Neural progenitor cell (in vitro differentiated cells): ENCODE measurements at regions not wholly inside any gene's neighbourhood (a gene's known extent, or its start where the extent isn't known, plus 50 kb on each side); places are given as distances from the start of the nearest gene placed in this dataset.
"Not testable (repeated sequence)": the region's sequence is repeated elsewhere in the genome, so short reads cannot be mapped to it uniquely, and the experiment has no call there.

Experiments used
- DNase-seq: peaks from one replicate; pipeline ENCODE4 v3.0.0-alpha.2; 2016; ENCODE audit warnings: low spot score
- H2AFZ ChIP-seq: fragments of 200-600 bp; sonication (generic); replicated peaks from 2 replicates; pipeline ENCODE4 v1.6.1; 2016; ENCODE audit warnings: antibody characterized with exemption
- H3F3A ChIP-seq: fragments of 200-600 bp; sonication (generic); 2 replicates; pipeline ENCODE4 v1.6.1; 2016; ENCODE audit warnings: antibody characterized with exemption, low read depth
- H3K27ac ChIP-seq: fragments of 200-600 bp; sonication (generic); 2 replicates; pipeline ENCODE4 v1.5.1; 2016; ENCODE audit warnings: mild to moderate bottlenecking
- H3K27me3 ChIP-seq: fragments of 200-600 bp; sonication (generic); 2 replicates; pipeline ENCODE4 v1.6.1; 2016; ENCODE audit warnings: mild to moderate bottlenecking, moderate library complexity
- H3K36me3 ChIP-seq: fragments of 200-600 bp; sonication (generic); 2 replicates; pipeline ENCODE4 v1.5.1; 2016
- H3K4me1 ChIP-seq: fragments of 200-600 bp; sonication (generic); 2 replicates; pipeline ENCODE4 v1.6.1; 2016; ENCODE audit warnings: mixed run types
- H3K4me2 ChIP-seq: fragments of 200-600 bp; sonication (generic); 2 replicates; pipeline ENCODE4 v1.6.1; 2016
- H3K4me3 ChIP-seq: fragments of 200-600 bp; sonication (generic); 2 replicates; pipeline ENCODE4 v1.5.1; 2016
- H3K79me2 ChIP-seq: fragments of 200-600 bp; sonication (generic); 2 replicates; pipeline ENCODE4 v1.6.1; 2016; ENCODE audit warnings: low read depth
- H3K9ac ChIP-seq: fragments of 200-600 bp; sonication (generic); 2 replicates; pipeline ENCODE4 v1.6.1; 2016
- H3K9me3 ChIP-seq: fragments of 200-600 bp; sonication (generic); 2 replicates; pipeline ENCODE4 v1.5.1; 2016; ENCODE audit warnings: low read depth
- H4K20me1 ChIP-seq: fragments of 200-600 bp; sonication (generic); 2 replicates; pipeline ENCODE4 v1.6.1; 2016; ENCODE audit warnings: low read depth
- H3K27ac Mint-ChIP-seq: 3 replicates; pipeline ENCODE4 v1.8.0; 2021; ENCODE audit warnings: mixed read lengths
- H3K27me3 Mint-ChIP-seq: 2 replicates; pipeline ENCODE4 v1.8.0; 2022; ENCODE audit warnings: low read depth, mild to moderate bottlenecking, inconsistent platforms, moderate library complexity, mixed read lengths; ENCODE audit not compliant: insufficient read depth
- H3K36me3 Mint-ChIP-seq: 3 replicates; pipeline ENCODE4 v1.8.0; 2021; ENCODE audit warnings: mixed read lengths
- H3K4me1 Mint-ChIP-seq: 3 replicates; pipeline ENCODE4 v1.8.0; 2021; ENCODE audit warnings: mixed read lengths
- H3K4me3 Mint-ChIP-seq: 3 replicates; pipeline ENCODE4 v1.8.0; 2021; ENCODE audit warnings: mild to moderate bottlenecking, moderate library complexity, mixed read lengths
- H3K9me3 Mint-ChIP-seq: 3 replicates; pipeline ENCODE4 v1.8.0; 2020; ENCODE audit warnings: mixed read lengths

- DNase-seq, H2AFZ ChIP-seq, H3K4me1 Mint-ChIP-seq, H3K27me3 Mint-ChIP-seq, H3K4me1 ChIP-seq, H3K4me3 ChIP-seq, H3K9ac ChIP-seq, H3K9me3 ChIP-seq, H3K27ac ChIP-seq, H3K36me3 Mint-ChIP-seq, H3K9me3 Mint-ChIP-seq, H3K36me3 ChIP-seq, H3K79me2 ChIP-seq, H3K4me3 Mint-ChIP-seq, H3K27ac Mint-ChIP-seq, H3K27me3 ChIP-seq, H4K20me1 ChIP-seq, H3K4me2 ChIP-seq, H3F3A ChIP-seq: not testable (repeated sequence)
Observed at GRCh38 chr1:143785883-143786282, 185.9 kb downstream of the FAM72C start.

- not testable (repeated sequence) for H3K9me3 Mint-ChIP-seq, H3K9ac ChIP-seq, H3K27ac Mint-ChIP-seq, H3K4me3 Mint-ChIP-seq, H2AFZ ChIP-seq, H3K4me3 ChIP-seq, DNase-seq, H4K20me1 ChIP-seq, H3K27ac ChIP-seq, H3K4me2 ChIP-seq, H3K4me1 Mint-ChIP-seq, H3K36me3 Mint-ChIP-seq, H3K79me2 ChIP-seq, H3K27me3 ChIP-seq, H3K9me3 ChIP-seq, H3F3A ChIP-seq, H3K4me1 ChIP-seq, H3K36me3 ChIP-seq, H3K27me3 Mint-ChIP-seq
Observed at GRCh38 chr1:143784239-143784882, 187.4 kb downstream of the FAM72C start.

- not testable (repeated sequence) for H3K9me3 ChIP-seq, H3K4me3 ChIP-seq, H3K79me2 ChIP-seq, H3K36me3 Mint-ChIP-seq, H3K4me1 Mint-ChIP-seq, H3K27ac ChIP-seq, H3K27me3 Mint-ChIP-seq, H3K4me3 Mint-ChIP-seq, H3K9me3 Mint-ChIP-seq, DNase-seq, H2AFZ ChIP-seq, H3K4me2 ChIP-seq, H3K9ac ChIP-seq, H3K36me3 ChIP-seq, H3K27me3 ChIP-seq, H3K4me1 ChIP-seq, H3K27ac Mint-ChIP-seq, H4K20me1 ChIP-seq, H3F3A ChIP-seq
Observed at GRCh38 chr1:143778178-143778577, 193.6 kb downstream of the FAM72C start.

GRCh38 chr1:143764831-143765230 is 207.0 kb downstream of the FAM72C start:
- not testable (repeated sequence) for H3K27me3 Mint-ChIP-seq, H2AFZ ChIP-seq, H3K4me2 ChIP-seq, H3K27ac Mint-ChIP-seq, H3K4me3 Mint-ChIP-seq, H3K9me3 Mint-ChIP-seq, H3K4me1 ChIP-seq, H3K36me3 Mint-ChIP-seq, DNase-seq, H3K9me3 ChIP-seq, H3F3A ChIP-seq, H3K36me3 ChIP-seq, H4K20me1 ChIP-seq, H3K4me3 ChIP-seq, H3K79me2 ChIP-seq, H3K27me3 ChIP-seq, H3K4me1 Mint-ChIP-seq, H3K9ac ChIP-seq, H3K27ac ChIP-seq

GRCh38 chr1:143760366-143760765 is 211.4 kb downstream of the FAM72C start:
- not testable (repeated sequence) for H3K36me3 Mint-ChIP-seq, H3F3A ChIP-seq, H3K27me3 ChIP-seq, H3K36me3 ChIP-seq, H3K4me1 ChIP-seq, H3K4me2 ChIP-seq, H3K9me3 Mint-ChIP-seq, H3K9ac ChIP-seq, H3K4me3 ChIP-seq, H3K4me1 Mint-ChIP-seq, H3K4me3 Mint-ChIP-seq, H3K27ac ChIP-seq, DNase-seq, H3K9me3 ChIP-seq, H4K20me1 ChIP-seq, H2AFZ ChIP-seq, H3K79me2 ChIP-seq, H3K27ac Mint-ChIP-seq, H3K27me3 Mint-ChIP-seq

- not testable (repeated sequence) for H3K4me3 Mint-ChIP-seq, H3K27ac Mint-ChIP-seq, H3K27ac ChIP-seq, H3K4me1 ChIP-seq, H3K9ac ChIP-seq, H3K27me3 ChIP-seq, H3K4me2 ChIP-seq, DNase-seq, H3K4me1 Mint-ChIP-seq, H3K79me2 ChIP-seq, H3K4me3 ChIP-seq, H4K20me1 ChIP-seq, H3K36me3 Mint-ChIP-seq, H3K36me3 ChIP-seq, H3F3A ChIP-seq, H3K27me3 Mint-ChIP-seq, H3K9me3 ChIP-seq, H2AFZ ChIP-seq
- H3K9me3 Mint-ChIP-seq, result peaks cover 17% of the 10 kb centered on the region
Observed at GRCh38 chr1:143755961-143756360, 215.8 kb downstream of the FAM72C start.
